ENCODE measurements at regions not wholly inside any gene's neighbourhood (a gene's known extent, or its start where the extent isn't known, plus 50 kb on each side); places are given as distances from the start of the nearest gene placed in this dataset.

DNA sequence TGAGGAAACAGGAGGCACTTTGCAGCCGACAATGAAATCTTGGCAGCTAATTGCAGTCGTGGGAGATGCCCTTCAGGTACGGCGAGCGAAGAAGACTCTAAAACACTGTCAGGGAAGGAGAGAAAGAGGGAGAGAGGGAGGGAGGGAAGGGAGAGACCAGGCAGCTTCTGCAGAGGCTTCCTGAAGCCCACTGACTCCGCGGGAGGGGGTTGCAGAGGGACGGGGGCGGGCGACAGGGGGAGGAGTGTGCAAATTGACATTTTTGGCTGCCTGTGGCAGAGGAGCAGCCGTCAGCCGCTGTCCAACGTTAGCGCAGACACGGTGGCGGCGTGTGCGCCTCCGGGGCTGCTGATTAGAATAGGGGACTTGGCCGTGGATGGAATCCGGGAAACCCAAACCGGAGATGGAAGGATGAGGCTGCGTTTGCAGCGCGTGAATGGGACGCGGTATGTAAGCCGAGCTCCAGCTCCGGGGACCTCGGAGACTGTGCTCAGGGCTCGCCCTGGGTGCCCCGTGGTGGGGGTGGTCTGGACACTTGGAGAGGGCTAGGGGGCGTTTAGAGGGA, 849.1 kb upstream of the RBFOX1 start:
- DNase-seq (ENCODE audit: low spot score) (no peak), ATAC-seq (no peak), FAIRE-seq (no peak)
- Histone ChIP-seq H3K79me2 (ENCODE audit: insufficient read depth, low read length) (no peaks in the 10 kb centered on the region), H2AFZ (ENCODE audit: low read length) (no peak overlapping the region), H3K9me3 (ENCODE audit: low read length) (no peaks in the 10 kb centered on the region; the same call in 1 of the 2 replicates), H3K9ac (ENCODE audit: insufficient read depth, low read depth, low read length) (no peak overlapping the region), H3K27me3 (ENCODE audit: control insufficient read depth in 1 of 2, insufficient read depth in 2 of 2, low read length in 2 of 2) (no peaks in the 10 kb centered on the region), H3K4me1 (ENCODE audit: insufficient read depth, low read length) (no peaks in the 10 kb centered on the region), H3K4me3 (replicated peaks in 1 of 3; ENCODE audit: insufficient read depth in 1 of 3, low read depth in 2 of 3, low read length in 3 of 3) (no peak overlapping the region), H3K27ac (ENCODE audit: extremely low read length, insufficient read depth, low read length) (no peak overlapping the region), H4K20me1 (ENCODE audit: insufficient read depth, low read length) (no peaks in the 10 kb centered on the region), H3K36me3 (replicated peaks in 1 of 2; ENCODE audit: control insufficient read depth in 1 of 2, insufficient read depth in 2 of 2, low read length in 2 of 2) (no peaks in the 10 kb centered on the region), H3K4me2 (ENCODE audit: low read depth, low read length) (no peak overlapping the region)
- ChIA-PET CTCF (ENCODE audit: low intra/inter-chr PET ratio, low total read pairs) (no interaction called here), POLR2A (no interaction called here)
- in situ Hi-C loops (cut with HindIII; ENCODE audit: extremely low pct_ligation_motif_present, low pct_unique_long_range_greater_than_20kb), result no loop called here
- TF ChIP-seq GTF2F1 (IDR thresholded peaks at IDR 0.05; ENCODE audit: low read length) (no peak), ZNF567 (CRISPR knock-in tag; IDR thresholded peaks at IDR 0.05; ENCODE audit: borderline replicate concordance) (no peak), ZNF713 (CRISPR knock-in tag; IDR thresholded peaks at IDR 0.05) (no peak), ZNF256 (CRISPR knock-in tag; conservative IDR thresholded peaks at IDR 0.05) (no peak), ZBTB3 (CRISPR knock-in tag; IDR thresholded peaks at IDR 0.05; ENCODE audit: borderline replicate concordance, low read depth) (no peak), GLI4 (CRISPR knock-in tag; IDR thresholded peaks at IDR 0.05; ENCODE audit: borderline replicate concordance) (no peak), KAT8 (CRISPR knock-in tag; IDR thresholded peaks at IDR 0.05) (no peak), NR3C1 (CRISPR knock-in tag; IDR thresholded peaks at IDR 0.05) (no peak), BHLHE40 (IDR thresholded peaks at IDR 0.05; ENCODE audit: low read length) (no peak), HNRNPH1 (optimal IDR thresholded peaks at IDR 0.05; ENCODE audit: low read depth, low read length) (no peak)
- TF ChIP-seq, protein P1, sequence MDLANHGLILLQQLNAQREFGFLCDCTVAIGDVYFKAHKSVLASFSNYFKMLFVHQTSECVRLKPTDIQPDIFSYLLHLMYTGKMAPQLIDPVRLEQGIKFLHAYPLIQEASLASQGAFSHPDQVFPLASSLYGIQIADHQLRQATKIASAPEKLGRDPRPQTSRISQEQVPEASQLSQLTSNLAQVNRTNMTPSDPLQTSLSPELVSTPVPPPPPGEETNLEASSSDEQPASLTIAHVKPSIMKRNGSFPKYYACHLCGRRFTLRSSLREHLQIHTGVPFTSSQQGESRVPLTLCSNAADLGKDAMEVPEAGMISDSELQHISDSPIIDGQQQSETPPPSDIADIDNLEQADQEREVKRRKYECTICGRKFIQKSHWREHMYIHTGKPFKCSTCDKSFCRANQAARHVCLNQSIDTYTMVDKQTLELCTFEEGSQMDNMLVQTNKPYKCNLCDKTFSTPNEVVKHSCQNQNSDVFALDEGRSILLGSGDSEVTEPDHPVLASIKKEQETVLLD (CRISPR knock-in tag; IDR thresholded peaks at IDR 0.05; ENCODE audit: low read depth), result no peak
- TF ChIP-seq, protein P2, sequence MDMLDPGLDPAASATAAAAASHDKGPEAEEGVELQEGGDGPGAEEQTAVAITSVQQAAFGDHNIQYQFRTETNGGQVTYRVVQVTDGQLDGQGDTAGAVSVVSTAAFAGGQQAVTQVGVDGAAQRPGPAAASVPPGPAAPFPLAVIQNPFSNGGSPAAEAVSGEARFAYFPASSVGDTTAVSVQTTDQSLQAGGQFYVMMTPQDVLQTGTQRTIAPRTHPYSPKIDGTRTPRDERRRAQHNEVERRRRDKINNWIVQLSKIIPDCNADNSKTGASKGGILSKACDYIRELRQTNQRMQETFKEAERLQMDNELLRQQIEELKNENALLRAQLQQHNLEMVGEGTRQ (IDR thresholded peaks at IDR 0.05; ENCODE audit: low read depth, low read length), result no peak
- TF ChIP-seq, protein P2 (CRISPR knock-in tag; IDR thresholded peaks at IDR 0.05; ENCODE audit: borderline replicate concordance), result no peak
- TF ChIP-seq, protein P3, sequence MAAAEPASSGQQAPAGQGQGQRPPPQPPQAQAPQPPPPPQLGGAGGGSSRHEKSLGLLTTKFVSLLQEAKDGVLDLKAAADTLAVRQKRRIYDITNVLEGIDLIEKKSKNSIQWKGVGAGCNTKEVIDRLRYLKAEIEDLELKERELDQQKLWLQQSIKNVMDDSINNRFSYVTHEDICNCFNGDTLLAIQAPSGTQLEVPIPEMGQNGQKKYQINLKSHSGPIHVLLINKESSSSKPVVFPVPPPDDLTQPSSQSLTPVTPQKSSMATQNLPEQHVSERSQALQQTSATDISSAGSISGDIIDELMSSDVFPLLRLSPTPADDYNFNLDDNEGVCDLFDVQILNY (CRISPR knock-in tag; conservative IDR thresholded peaks at IDR 0.05), result no peak
- TF ChIP-seq, protein P4, sequence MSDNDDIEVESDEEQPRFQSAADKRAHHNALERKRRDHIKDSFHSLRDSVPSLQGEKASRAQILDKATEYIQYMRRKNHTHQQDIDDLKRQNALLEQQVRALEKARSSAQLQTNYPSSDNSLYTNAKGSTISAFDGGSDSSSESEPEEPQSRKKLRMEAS (IDR thresholded peaks at IDR 0.05), result no peak
- TF ChIP-seq, protein P5, sequence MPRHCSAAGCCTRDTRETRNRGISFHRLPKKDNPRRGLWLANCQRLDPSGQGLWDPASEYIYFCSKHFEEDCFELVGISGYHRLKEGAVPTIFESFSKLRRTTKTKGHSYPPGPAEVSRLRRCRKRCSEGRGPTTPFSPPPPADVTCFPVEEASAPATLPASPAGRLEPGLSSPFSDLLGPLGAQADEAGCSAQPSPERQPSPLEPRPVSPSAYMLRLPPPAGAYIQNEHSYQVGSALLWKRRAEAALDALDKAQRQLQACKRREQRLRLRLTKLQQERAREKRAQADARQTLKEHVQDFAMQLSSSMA (CRISPR knock-in tag; IDR thresholded peaks at IDR 0.05), result no peak
- intact Hi-C loops (cut with micrococcal nuclease; ENCODE audit: unreplicated experiment), result no loop called here
- WGBS (ENCODE audit: low lambda C conversion rate), result 51% methylated on average over 32 of the region's 33 CpGs
- no TSS peak for BruUV-seq (replicated peaks)

Measured in HepG2 (cell line).